ENCODE measurements at regions not wholly inside any gene's neighbourhood (a gene's known extent, or its start where the extent isn't known, plus 50 kb on each side); places are given as distances from the start of the nearest gene placed in this dataset.

DNA sequence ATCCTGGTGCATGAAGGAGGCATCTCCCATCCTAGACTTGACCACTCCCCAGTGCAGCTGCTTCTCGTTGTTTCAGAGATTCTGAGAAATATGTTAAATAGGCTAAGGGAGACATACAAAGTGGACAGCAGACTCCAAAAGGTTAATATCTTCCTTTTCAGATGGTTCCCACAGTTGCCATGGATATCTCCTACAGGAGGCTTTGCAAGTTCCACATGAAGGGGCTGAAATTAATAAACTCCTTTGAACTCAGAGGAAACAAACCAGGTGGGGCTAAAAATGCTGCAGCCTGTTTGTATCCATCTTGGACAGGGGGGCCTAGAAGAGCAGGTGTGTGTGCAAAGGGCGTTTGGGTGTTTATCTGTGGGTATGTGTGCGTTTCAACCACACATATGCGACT is 257.4 kb upstream of the XYLT1 start:
- no peak for DNase-seq

DNA sequence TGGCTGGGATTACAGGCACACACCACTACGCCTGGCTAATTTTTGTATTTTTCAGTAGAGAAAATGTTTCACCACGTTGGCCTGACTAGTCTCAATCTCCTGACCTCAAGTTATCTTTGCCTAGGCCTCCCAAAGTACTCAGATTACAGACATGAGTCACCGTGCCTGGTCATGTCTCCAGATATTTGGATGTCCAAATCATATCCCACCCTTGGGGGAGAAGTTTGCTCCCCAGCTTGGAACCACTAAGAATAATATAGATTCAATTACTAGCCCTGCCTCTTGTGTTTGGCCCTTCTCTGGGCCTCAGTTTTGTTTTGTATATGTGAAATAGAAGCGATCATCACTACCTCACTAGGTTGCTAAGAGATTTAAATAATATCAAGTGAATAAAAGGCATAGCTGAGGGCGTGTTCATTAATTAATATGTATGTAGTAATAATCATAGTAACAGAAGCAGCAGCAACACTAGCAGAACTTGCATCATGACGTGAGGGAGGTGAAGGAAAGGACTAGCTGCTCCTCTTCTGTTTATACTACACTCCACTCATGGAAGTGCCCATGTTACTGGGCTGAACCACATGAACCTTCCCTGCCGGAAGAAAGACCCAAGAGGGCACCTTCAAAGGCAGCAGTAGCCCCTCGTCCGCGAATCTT is 253.6 kb upstream of the XYLT1 start:
- DNase-seq = no peak

DNA sequence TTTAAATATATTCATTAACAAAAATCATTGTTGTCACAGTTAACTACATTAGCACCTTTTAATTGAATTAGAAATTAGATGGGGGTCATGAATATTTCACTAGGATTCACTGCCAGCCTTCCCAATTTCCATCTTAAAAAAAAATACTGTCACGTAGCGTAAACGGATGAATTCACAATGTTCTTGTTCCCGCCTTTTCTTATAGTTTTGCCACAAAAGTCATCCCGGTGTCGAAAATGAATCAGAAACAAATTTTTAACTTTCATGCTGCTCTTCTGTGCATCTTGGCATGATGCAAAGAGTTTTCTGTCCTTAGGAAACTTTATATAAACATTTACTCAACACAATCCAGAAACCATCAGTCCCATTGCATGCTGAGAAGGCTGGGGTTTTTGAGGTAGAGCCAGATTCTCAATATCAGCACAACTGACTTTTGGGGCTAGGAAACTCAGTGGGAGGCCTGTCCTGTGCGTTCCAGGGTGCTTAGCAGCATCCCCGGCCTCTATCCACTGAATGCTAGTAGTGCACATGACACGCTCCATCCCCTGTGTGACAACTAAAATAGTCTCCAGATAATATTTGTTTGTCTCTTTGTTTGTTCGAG is 252.9 kb upstream of the XYLT1 start:
- no peak for DNase-seq

- no peak for DNase-seq
Measured at GRCh38 chr16:17718495-17718894, 247.7 kb upstream of the XYLT1 start.

GRCh38 chr16:17705847-17706246 is 235.1 kb upstream of the XYLT1 start:
- no peak for DNase-seq

GRCh38 chr16:17696616-17697015 is 225.9 kb upstream of the XYLT1 start:
- DNase-seq = no peak

DNA sequence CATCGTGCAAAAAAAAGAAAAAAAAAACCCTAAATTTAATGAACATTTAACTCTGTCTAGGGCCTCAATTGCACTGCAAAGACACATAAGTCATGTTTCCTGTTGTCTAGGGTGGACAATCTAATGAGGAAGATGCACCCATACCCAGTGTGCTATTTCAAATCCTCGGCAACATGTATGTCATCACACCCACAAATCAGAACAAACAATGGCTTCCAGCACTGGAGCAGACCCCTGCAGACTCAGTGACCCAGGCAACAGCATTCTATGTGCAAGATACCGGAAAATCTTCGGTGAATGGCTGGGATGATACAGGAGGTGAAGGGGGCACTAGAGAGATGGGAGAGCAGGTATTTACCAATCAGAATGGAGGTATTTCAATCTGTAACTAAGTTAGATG is 221.7 kb upstream of the XYLT1 start:
- no peak for DNase-seq

DNA sequence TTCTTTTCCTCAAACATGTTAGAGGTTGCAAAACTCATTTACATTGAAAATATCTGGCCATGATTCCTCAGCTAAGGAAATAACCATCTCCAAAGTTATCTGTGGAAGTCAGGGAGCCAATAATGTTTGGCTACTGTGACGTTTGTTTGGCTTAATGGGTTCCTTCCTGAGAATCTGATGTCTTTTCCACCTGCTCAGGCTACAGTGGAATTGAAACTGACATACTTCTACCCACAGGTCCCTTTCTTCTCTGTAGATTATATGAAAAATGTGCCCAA is 221.1 kb upstream of the XYLT1 start:
- no peak for DNase-seq

- DNase-seq = no peak
Measured at GRCh38 chr16:17691106-17691898, 220.5 kb upstream of the XYLT1 start.

DNA sequence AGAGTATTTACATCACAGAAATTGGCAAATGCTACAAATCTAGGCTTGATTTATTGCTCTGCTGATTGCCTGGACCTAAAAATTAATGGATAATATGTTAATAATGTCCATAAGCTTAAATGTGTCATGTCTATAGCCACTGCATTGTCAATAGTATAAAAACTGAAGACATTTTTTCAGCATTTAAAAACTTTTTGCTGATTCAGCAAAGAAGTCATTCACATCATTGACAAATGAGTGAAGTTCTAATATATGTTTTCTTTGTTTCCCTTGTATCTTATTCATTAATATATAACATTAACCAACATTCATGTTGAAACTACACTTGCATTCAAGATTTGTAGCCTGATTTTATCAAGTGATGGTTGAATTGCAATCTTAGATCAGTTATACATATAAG is 214.7 kb upstream of the XYLT1 start:
- DNase-seq = no peak

DNA sequence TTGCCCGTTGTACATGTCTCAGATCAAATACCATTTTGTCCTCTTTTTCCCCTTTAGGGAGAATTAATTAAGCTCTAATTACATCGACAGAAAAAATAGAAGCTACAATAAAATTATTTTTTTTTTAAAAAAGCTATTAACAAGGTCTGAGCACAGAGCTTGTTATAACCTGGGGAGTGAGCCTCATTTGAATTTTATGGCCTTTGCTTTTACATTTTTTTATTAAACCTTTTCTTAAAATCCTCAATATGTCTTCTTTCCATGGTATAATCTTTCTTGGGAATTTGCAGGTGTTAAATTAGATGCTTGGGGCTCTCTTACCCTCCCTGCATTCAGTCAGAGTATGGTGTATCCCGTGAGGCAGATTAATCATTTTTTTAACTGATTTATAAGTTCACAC is 212.5 kb upstream of the XYLT1 start:
- DNase-seq = no peak

GRCh38 chr16:17676171-17676570 is 205.4 kb upstream of the XYLT1 start:
- DNase-seq = no peak

DNA sequence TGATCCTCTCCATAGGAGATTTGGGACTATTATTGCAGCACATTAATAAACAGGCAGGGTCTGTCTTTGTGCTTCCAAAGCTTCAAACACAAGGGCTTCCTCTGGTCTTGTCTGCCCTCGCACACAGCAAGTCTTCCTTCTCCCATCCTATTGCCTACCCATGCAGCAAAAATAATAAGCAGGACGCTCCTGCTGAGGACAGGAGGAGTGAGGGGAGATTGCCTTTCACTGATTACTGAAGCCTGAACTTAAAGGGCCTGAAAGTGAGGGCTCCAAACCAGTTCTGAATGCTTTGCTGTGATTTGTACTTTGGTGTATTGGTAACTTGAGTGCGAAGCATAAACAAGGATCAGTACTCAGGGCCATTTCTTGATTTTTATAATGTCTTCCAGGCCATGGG is 197.6 kb upstream of the XYLT1 start:
- DNase-seq = no peak

GRCh38 chr16:17666293-17666692 is 195.5 kb upstream of the XYLT1 start:
- no peak for DNase-seq

DNA sequence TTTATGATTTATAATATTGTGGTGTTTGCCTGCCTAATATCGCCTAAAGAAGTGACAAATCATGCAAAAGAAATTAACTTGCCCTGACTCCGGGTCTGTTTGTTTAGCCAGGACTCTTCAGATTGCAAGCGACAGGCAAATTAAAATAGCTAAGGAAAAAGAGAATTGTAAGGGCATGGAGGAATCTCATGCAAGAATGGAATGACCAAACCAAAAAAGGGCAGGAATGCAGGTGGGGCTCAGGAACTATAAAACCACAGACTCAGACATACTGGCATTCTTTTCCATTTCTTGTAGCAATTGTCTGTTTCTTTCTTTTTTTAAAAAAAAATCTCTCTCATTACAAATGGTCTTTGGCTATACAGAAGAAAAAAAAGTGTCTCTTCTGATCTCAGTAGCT is 188.1 kb upstream of the XYLT1 start:
- no peak for DNase-seq

DNA sequence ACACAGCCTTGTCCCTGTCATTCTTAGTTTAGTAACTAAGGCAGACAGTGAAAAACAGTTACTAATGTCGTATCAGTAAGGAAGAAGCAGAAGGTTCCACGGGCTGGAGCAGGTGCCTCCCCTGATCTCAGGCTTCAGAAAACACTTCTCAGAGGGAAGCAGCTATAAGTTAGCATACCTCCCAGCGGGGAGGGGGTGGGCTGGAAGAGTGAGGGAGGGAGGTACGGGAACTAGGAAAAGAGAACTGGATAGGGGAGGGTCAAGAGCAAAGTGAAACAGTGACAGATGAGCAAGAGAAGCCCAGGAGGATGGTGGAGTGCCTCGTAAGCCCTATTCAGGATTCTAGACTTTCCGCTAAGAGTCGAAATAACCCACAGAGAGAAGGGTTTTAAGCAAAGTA is 186.3 kb upstream of the XYLT1 start:
- no peak for DNase-seq

GRCh38 chr16:17654571-17654970 is 183.8 kb upstream of the XYLT1 start:
- no peak for DNase-seq

GRCh38 chr16:17654142-17654541 is 183.4 kb upstream of the XYLT1 start:
- no peak for DNase-seq

GRCh38 chr16:17647879-17648872 is 177.4 kb upstream of the XYLT1 start:
- no peak for DNase-seq

DNA sequence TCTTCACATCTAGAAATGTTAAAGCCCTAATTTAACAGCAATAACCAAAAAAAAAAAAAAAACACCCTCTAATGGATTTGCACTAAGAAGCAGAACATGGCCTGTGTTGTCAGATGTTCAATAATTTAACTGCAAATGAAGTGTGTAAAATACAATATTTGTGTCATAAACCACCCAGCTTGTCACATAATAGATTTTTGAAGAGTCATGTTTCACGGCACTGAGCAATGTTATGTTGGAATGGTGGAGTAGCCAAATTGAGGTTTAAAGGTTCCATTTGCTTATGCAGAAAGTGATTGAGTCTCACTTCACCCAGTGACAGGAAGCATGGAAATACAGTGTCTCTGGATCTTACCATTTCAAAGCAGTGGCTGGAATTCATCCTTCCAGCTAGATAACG is 173.2 kb upstream of the XYLT1 start:
- no peak for DNase-seq

DNA sequence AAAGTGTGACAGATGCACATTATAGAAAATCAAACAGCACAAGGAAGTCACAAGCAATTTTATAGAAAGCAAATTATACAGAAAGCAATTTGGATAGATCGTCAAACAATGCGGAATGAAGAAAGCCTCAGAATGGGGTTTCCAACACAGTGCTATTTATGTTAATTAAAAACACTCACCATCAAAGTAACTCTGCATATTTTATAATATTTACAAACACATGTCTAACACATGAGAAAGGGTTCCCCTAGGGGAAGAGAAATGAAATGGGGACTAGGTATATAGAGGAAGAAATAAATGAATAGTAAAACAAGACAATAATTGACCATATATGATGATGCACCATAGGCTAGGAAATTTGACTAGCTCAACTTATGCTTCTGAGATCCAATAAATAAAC is 171.2 kb upstream of the XYLT1 start:
- DNase-seq = no peak

DNA sequence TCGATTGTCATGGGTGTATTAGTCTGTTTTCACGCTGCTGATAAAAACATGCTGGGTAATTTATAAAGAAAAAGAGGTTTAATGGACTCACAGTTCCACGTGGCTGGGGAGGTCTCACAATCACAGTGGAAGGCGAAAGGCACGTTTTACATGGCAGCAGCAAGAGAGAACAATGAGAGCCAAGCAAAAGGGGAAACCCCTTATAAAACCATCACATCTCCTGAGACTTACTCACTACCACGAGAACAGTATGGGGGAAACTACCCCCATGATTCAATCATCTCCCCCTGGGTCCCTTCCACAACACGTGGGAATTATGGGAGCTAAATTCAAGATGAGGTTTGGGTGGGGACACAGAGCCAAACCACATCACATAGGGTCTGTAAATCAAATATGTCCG is 167.4 kb upstream of the XYLT1 start:
- DNase-seq = no peak

GRCh38 chr16:17635183-17635582 is 164.4 kb upstream of the XYLT1 start:
- no peak for DNase-seq

All from amniotic stem cell (primary cell).